HEK293 (cell line): ENCODE measurements at regions not wholly inside any gene's neighbourhood (a gene's known extent, or its start where the extent isn't known, plus 50 kb on each side); places are given as distances from the start of the nearest gene placed in this dataset.

ENCODE experiments used
- CTCF ChIA-PET: fragments of 350-600 bp; formaldehyde crosslinking; extraction: SDS; loops from one replicate; lab custom pipeline; 2021; ENCODE audit warnings: antibody characterized with exemption; lab: Yijun Ruan, JAX
- POLR2A ChIA-PET: fragments of 300-600 bp; formaldehyde crosslinking; extraction: SDS; loops from one replicate; lab custom pipeline; 2020; ENCODE audit warnings: antibody characterized with exemption, inconsistent platforms; lab: Yijun Ruan, JAX
- H3K27ac ChIP-seq: fragments of 200-500 bp; sonication (Bioruptor generic); 2 replicates; pipeline ENCODE4 v1.5.1; 2014; ENCODE audit warnings: low read depth, low read length, control low read depth, inconsistent platforms; ENCODE audit errors: extremely low read depth
- H3K36me3 ChIP-seq, 2 experiments: fragments of 200-500 bp in 1 of 2; sonication (Bioruptor generic) in 1 of 2; 1 replicate in 1 of 2; 2 replicates in 1 of 2; pipeline ENCODE4 v1.5.1; 2014 to 2017; ENCODE audit warnings: inconsistent platforms in 2 of 2, low read length in 2 of 2; ENCODE audit not compliant: control insufficient read depth in 2 of 2, insufficient read depth in 1 of 2
- H3K4me1 ChIP-seq: fragments of 200-500 bp; sonication (Bioruptor generic); 2 replicates; pipeline ENCODE4 v1.5.1; 2014; ENCODE audit warnings: mild to moderate bottlenecking, low read length, inconsistent platforms; ENCODE audit not compliant: control insufficient read depth, insufficient read depth
- H3K4me3 ChIP-seq: 2 replicates; pipeline ENCODE4 v1.5.1; 2011; ENCODE audit warnings: low read depth, mild to moderate bottlenecking, control low read depth, low read length, moderate library complexity
- H3K9me3 ChIP-seq: fragments of 200-500 bp; sonication (Bioruptor generic); 2 replicates; pipeline ENCODE4 v1.5.1; 2014; ENCODE audit warnings: low read depth, low read length, inconsistent platforms; ENCODE audit not compliant: control insufficient read depth, insufficient read depth
- ATF2 ChIP-seq: fragments of 450-650 bp; formaldehyde crosslinking; IDR thresholded peaks from 2 replicates; pipeline ENCODE4 v1.5.1; 2016; ENCODE audit warnings: missing biosample characterization, missing genetic modification characterization, low read depth
- GLI2 ChIP-seq: fragments of 450-650 bp; formaldehyde crosslinking; IDR thresholded peaks from 2 replicates; pipeline ENCODE4; 2017; ENCODE audit warnings: missing biosample characterization, missing genetic modification characterization, low read depth, borderline replicate concordance
- HOXD13 ChIP-seq: sonication (generic); formaldehyde crosslinking; IDR thresholded peaks from 2 replicates; pipeline ENCODE4 v1.8.0; 2022; ENCODE audit warnings: missing genetic modification reagents, borderline replicate concordance
- MEIS1 ChIP-seq: sonication (generic); formaldehyde crosslinking; IDR thresholded peaks from 2 replicates; pipeline ENCODE4 v1.8.1; 2022; ENCODE audit warnings: missing genetic modification reagents, mild to moderate bottlenecking, borderline replicate concordance
- PBX3 ChIP-seq: sonication (generic); formaldehyde crosslinking; IDR thresholded peaks from 2 replicates; pipeline ENCODE4 v1.8.1; 2022; ENCODE audit warnings: mild to moderate bottlenecking, moderate library complexity, missing genetic modification reagents
- ZBTB1 ChIP-seq: fragments of 450-650 bp; formaldehyde crosslinking; IDR thresholded peaks from 2 replicates; pipeline ENCODE4 v1.5.1; 2016; ENCODE audit warnings: missing biosample characterization, missing genetic modification characterization
- ZBTB20 ChIP-seq: fragments of 450-650 bp; formaldehyde crosslinking; IDR thresholded peaks from 2 replicates; pipeline ENCODE4 v1.5.1; 2016; ENCODE audit warnings: missing biosample characterization, missing genetic modification characterization
- ZNF138 ChIP-seq: fragments of 450-650 bp; formaldehyde crosslinking; IDR thresholded peaks from 2 replicates; pipeline ENCODE4 v1.5.1; 2016; ENCODE audit warnings: missing biosample characterization, missing genetic modification characterization, borderline replicate concordance
- ZNF146 ChIP-seq: fragments of 450-650 bp; formaldehyde crosslinking; IDR thresholded peaks from 2 replicates; pipeline ENCODE4 v1.5.1; 2016; ENCODE audit warnings: missing biosample characterization, missing genetic modification characterization
- ZNF626 ChIP-seq: fragments of 450-650 bp; sonication (Bioruptor Pico); formaldehyde crosslinking; IDR thresholded peaks from 2 replicates; pipeline ENCODE4 v1.5.1; 2018; ENCODE audit warnings: missing biosample characterization, missing genetic modification characterization, inconsistent platforms
- ZNF629 ChIP-seq: fragments of 450-650 bp; formaldehyde crosslinking; IDR thresholded peaks from 2 replicates; pipeline ENCODE4 v1.5.1; 2017; ENCODE audit warnings: missing biosample characterization, missing genetic modification characterization
- ZNF843 ChIP-seq: fragments of 450-650 bp; formaldehyde crosslinking; IDR thresholded peaks from 2 replicates; pipeline ENCODE4 v1.5.1; 2016; ENCODE audit warnings: missing biosample characterization, missing genetic modification characterization
- ZSCAN30 ChIP-seq: fragments of 450-650 bp; IDR thresholded peaks from 2 replicates; pipeline ENCODE4 v1.5.1; 2018; ENCODE audit warnings: missing biosample characterization, mild to moderate bottlenecking, missing genetic modification characterization, moderate library complexity
- TF ChIP-seq, protein P1 (sequence below): fragments of 450-650 bp; IDR thresholded peaks from 2 replicates; pipeline ENCODE4 v1.5.1; 2018; ENCODE audit warnings: missing biosample characterization, mild to moderate bottlenecking, missing genetic modification characterization

DNA sequence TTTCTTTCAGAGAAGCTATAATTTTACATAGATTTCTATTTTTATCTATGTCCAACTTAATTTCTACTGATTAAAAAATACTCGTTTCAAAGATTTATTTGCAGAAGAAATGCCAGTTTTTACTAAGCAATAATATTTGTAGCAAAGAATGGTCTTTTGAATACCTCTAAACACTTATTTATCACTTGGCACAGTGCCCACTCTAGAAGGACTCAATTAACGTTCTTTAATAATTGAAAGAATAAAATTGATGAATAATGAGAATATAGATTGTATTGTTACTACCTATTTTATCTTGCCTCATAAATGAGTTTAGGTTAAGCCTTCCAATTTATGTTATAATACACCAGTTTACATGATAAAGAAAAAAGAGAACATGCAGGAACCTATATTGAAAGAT, 889.7 kb upstream of the CDH9 start (continued):
- TF ChIP-seq, protein P1, sequence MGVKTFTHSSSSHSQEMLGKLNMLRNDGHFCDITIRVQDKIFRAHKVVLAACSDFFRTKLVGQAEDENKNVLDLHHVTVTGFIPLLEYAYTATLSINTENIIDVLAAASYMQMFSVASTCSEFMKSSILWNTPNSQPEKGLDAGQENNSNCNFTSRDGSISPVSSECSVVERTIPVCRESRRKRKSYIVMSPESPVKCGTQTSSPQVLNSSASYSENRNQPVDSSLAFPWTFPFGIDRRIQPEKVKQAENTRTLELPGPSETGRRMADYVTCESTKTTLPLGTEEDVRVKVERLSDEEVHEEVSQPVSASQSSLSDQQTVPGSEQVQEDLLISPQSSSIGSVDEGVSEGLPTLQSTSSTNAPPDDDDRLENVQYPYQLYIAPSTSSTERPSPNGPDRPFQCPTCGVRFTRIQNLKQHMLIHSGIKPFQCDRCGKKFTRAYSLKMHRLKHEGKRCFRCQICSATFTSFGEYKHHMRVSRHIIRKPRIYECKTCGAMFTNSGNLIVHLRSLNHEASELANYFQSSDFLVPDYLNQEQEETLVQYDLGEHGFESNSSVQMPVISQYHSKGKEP: no peak
- no peak for TF ChIP-seq HOXD13 (CRISPR knock-in tag)
- TF ChIP-seq ZSCAN30 (tag by site-specific recombination): no peak
- TF ChIP-seq PBX3 (CRISPR knock-in tag): no peak
- no peak for TF ChIP-seq ZBTB20 (tag by site-specific recombination)
- TF ChIP-seq GLI2: no peak

- no peak for TF ChIP-seq ZNF626
- TF ChIP-seq ZNF843 (tag by site-specific recombination): no peak
- TF ChIP-seq ATF2 (tag by site-specific recombination): no peak
- TF ChIP-seq ZNF146 (tag by site-specific recombination): no peak
- Histone ChIP-seq H3K27ac (no peak overlapping the region), H3K36me3 (no peaks in the 10 kb centered on the region), H3K4me3 (no peak overlapping the region), H3K9me3 (no peaks in the 10 kb centered on the region), H3K4me1 (no peaks in the 10 kb centered on the region)
- ChIA-PET CTCF (interaction anchor here (0.7 kb wide), 1 partner anchor 665 kb away, joined by 3 read pairs; no protein-coding TSS in a partner anchor), POLR2A (no interaction called here)
Observed at GRCh38 chr5:27911216-27911615, 872.8 kb upstream of the CDH9 start.

DNA sequence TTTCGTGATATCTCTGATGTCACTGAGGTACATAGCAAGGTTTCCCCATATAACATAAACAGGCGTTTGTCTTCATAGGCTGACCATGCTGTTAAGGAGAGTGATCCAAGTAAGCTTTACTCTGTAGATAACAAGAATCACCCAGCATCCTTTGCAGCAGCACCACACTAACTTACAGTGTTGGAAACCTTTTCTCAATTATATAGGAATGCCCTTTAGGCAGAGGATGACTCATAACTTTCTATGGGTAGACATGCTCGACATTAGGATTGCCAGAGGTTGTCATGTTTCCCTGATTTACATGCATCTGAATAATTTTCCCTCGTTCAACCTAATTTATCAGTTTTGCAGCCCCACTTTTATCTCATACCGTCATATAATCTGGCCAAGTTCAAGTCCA, 870.0 kb upstream of the CDH9 start:
- POLR2A ChIA-PET: no interaction called here

GRCh38 chr5:27906931-27907601, 868.7 kb upstream of the CDH9 start:
- no peaks in the 10 kb centered on the region for H3K4me1 ChIP-seq
- TF ChIP-seq ZBTB1 (tag by site-specific recombination) (no peak), ZNF629 (no peak)
- TF ChIP-seq, all 188 proteins: peak for 0
- Histone ChIP-seq H3K27ac (no peak overlapping the region), H3K36me3 (no peaks in the 10 kb centered on the region), H3K9me3 (no peaks in the 10 kb centered on the region), H3K4me3 (no peak overlapping the region)
- POLR2A ChIA-PET: no interaction called here
- CTCF ChIA-PET: interaction anchor here (0.7 kb wide), 1 partner anchor 8 kb away, joined by 3 read pairs; no protein-coding TSS in a partner anchor

More for the DNA sequence above, 870.0 kb upstream of the CDH9 start:
- Histone ChIP-seq H3K4me1 (no peaks in the 10 kb centered on the region), H3K4me3 (no peak overlapping the region), H3K9me3 (no peaks in the 10 kb centered on the region), H3K27ac (no peak overlapping the region), H3K36me3 (no peaks in the 10 kb centered on the region)
- TF ChIP-seq MEIS1 (CRISPR knock-in tag): no peak
- 0 out of 2 replicates have a peak, but pooled peaks have one; percentile 6 for TF ChIP-seq ZNF138 (tag by site-specific recombination)
- CTCF ChIA-PET: no interaction called here
